ENCODE measurements at regions not wholly inside any gene's neighbourhood (a gene's known extent, or its start where the extent isn't known, plus 50 kb on each side); places are given as distances from the start of the nearest gene placed in this dataset.
"Not testable (repeated sequence)": the region's sequence is repeated elsewhere in the genome, so short reads cannot be mapped to it uniquely, and the experiment has no call there.

DNA sequence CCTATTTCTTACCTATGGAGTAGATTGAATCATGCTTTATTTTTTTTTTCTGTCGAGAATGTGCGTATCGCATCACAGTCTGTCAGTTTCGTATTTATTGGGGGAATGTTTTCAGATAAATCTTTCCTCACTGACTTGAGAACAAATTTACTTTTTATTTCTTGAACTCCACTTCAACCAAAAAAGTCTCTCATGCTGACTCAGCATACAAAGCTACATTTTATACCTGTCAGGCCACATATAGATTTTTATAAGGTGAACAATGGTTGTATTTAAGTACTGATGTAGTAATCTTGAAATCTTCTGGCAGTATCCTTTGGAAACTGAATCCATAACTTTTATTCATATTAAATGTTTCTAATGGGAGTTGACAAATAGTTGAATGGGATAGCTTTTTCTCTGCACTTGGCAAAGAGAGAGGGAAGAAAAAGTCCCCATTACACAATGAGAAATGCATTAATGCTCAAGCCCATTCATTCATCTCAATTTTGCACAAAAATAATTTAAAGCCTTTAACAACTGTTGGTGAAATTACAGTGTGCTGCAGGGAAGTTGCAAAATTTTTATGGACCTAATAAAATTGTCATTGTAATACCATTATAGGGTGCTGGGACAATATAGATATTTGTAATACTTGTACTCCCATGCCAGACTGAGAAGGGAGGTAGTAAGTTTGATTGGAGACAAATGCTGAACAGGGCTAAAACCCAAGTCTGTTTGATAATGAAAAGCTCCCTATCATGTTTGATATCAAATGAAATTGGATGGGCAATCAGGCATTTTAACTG, 367.6 kb downstream of the HLX start:
- TF ChIP-seq, protein P1, sequence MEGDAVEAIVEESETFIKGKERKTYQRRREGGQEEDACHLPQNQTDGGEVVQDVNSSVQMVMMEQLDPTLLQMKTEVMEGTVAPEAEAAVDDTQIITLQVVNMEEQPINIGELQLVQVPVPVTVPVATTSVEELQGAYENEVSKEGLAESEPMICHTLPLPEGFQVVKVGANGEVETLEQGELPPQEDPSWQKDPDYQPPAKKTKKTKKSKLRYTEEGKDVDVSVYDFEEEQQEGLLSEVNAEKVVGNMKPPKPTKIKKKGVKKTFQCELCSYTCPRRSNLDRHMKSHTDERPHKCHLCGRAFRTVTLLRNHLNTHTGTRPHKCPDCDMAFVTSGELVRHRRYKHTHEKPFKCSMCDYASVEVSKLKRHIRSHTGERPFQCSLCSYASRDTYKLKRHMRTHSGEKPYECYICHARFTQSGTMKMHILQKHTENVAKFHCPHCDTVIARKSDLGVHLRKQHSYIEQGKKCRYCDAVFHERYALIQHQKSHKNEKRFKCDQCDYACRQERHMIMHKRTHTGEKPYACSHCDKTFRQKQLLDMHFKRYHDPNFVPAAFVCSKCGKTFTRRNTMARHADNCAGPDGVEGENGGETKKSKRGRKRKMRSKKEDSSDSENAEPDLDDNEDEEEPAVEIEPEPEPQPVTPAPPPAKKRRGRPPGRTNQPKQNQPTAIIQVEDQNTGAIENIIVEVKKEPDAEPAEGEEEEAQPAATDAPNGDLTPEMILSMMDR (IDR thresholded peaks at IDR 0.05; ENCODE audit: insufficient read depth, low read depth, low read length) = no peak
- Histone ChIP-seq H3K27me3 (ENCODE audit: control insufficient read depth, insufficient read depth, low read length) (no peaks in the 10 kb centered on the region), H3K4me3 (ENCODE audit: low read depth, low read length) (no peak overlapping the region), H3K36me3 (ENCODE audit: control insufficient read depth, insufficient read depth, low read length) (no peaks in the 10 kb centered on the region)
- ChIA-PET POLR2A (no interaction called here), CTCF (interaction anchor here (1.3 to 3.8 kb wide), 3 partner anchors 14 to 189 kb away, joined by 3 to 25 read pairs (median 3); no protein-coding TSS in a partner anchor)
- no peak for DNase-seq (ENCODE audit: low read depth)

DNA sequence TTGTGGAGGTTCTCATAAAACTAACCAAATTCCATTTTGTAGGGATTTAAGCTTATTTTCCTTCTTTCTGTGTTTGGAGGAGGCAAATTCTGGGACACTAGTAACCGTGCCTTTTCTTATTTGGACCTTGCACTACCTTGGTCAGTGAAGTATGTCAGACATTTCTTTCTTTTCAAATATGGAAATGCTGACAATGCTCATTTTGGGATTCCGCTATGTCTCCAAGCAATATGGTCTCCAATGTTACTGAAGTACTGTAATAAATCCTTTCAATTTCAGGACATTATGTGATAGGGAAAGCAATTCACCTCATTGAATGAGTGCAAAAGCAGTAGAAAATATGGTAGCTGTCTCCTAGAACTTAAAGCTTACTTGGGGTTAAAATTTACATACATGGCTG, 372.3 kb downstream of the HLX start:
- DNase-seq (ENCODE audit: low read depth) = no peak
- ChIA-PET CTCF (interaction anchor here (0.6 to 1.4 kb wide), 3 partner anchors 12 to 225 kb away, joined by 3 to 5 read pairs (median 3); no protein-coding TSS in a partner anchor), POLR2A (no interaction called here)
- Histone ChIP-seq H3K4me3 (ENCODE audit: low read depth, low read length) (no peak overlapping the region), H3K36me3 (ENCODE audit: control insufficient read depth, insufficient read depth, low read length) (no peaks in the 10 kb centered on the region), H3K27me3 (ENCODE audit: control insufficient read depth, insufficient read depth, low read length) (no peaks in the 10 kb centered on the region)
- TF ChIP-seq, protein P1 (IDR thresholded peaks at IDR 0.05; ENCODE audit: insufficient read depth, low read depth, low read length) = no peak

DNA sequence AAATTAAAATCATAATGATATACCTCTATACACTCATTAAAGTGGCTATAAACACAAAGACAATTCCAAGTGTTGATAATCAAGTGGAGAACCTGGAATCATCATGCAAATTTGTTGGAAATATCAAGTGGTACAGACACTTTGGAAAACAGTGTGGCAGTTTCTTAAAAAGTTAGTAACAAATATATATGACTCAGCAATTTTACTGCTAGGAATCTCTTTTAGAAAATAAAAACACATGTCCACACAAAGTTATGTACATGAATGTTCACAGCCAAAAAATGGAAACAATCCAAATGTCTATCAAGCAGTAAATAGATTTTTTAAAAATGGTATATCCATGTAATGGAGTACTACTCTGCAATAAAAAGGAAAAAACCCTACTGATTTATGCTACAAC, 375.6 kb downstream of the HLX start:
- DNase-seq (ENCODE audit: low read depth) = no peak
- H3K36me3 ChIP-seq (ENCODE audit: control insufficient read depth, insufficient read depth, low read length) = no peaks in the 10 kb centered on the region
- ChIA-PET CTCF (no interaction called here), POLR2A (no interaction called here)
- no peaks in the 10 kb centered on the region for H3K27me3 ChIP-seq (ENCODE audit: control insufficient read depth, insufficient read depth, low read length)
- H3K4me3 ChIP-seq (ENCODE audit: low read depth, low read length) = no peak overlapping the region
- TF ChIP-seq, protein P1 (IDR thresholded peaks at IDR 0.05; ENCODE audit: insufficient read depth, low read depth, low read length) = no peak

DNA sequence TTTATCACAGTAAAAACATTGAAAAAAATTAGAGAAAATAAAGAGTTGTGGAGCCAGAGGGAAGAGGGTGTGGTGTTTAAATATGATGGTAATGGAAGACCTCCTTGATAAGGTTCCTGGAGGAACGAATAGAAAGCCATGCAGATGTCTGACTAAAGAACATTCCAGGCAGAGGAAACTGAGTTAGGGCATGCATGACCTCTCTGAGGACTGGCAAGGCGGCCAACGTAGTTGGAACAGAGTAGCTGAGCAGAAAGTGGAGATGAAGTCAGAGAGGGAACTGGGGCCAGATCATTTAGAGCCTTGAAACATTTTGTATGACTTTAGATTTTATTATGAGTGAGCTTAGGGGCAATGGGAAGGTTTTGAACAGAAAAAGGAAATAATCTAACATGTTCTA, 377.5 kb downstream of the HLX start:
- no peak overlapping the region for H3K4me3 ChIP-seq (ENCODE audit: low read depth, low read length)
- no peak for DNase-seq (ENCODE audit: low read depth)
- ChIA-PET POLR2A (no interaction called here), CTCF (no interaction called here)
- TF ChIP-seq, protein P1 (IDR thresholded peaks at IDR 0.05; ENCODE audit: insufficient read depth, low read depth, low read length) = no peak
- no peaks in the 10 kb centered on the region for H3K27me3 ChIP-seq (ENCODE audit: control insufficient read depth, insufficient read depth, low read length)
- no peaks in the 10 kb centered on the region for H3K36me3 ChIP-seq (ENCODE audit: control insufficient read depth, insufficient read depth, low read length)

DNA sequence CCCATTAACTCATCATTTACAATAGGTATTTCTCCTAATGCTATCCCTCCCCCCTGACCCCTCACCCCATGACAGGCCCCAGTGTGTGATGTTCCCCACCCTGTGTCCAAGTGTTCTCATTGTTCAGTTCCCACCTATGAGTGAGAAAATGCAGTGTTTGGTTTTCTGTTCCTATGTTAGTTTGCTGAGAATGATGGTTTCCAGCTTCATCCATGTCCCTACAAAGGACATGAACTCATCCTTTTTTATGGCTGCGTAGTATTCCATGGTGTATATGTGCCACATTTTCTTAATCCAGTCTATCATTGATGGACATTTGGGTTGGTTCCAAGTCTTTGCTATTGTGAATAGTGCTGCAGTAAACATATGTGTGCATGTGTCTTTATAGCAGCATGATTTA, 378.3 kb downstream of the HLX start:
- H3K4me3 ChIP-seq (ENCODE audit: low read depth, low read length); POLR2A ChIA-PET; H3K27me3 ChIP-seq (ENCODE audit: control insufficient read depth, insufficient read depth, low read length); CTCF ChIA-PET; DNase-seq (ENCODE audit: low read depth); H3K36me3 ChIP-seq (ENCODE audit: control insufficient read depth, insufficient read depth, low read length): not testable (repeated sequence)

DNA sequence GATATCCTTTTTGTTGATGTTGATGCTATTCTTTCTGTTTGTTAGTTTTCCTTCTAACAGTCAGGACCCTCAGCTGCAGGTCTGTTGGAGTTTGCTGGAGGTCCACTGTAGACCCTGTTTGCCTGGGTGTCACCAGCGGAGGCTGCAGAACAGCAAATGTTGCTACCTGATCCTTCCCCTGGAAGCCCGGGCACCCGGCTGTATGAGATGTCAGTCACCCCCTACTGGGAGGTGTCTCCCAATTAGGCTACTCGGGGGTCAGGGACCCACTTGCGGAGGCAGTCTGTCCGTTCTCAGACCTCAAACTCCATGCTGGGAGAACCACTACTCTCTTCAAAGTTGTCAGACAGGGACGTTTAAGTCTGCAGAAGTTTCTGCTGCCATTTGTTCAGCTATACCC, 383.4 kb downstream of the HLX start:
- CTCF ChIA-PET = interaction anchor here (0.6 to 5.5 kb wide), 8 partner anchors 14 to 390 kb away, joined by 3 to 129 read pairs (median 7); partner anchors contain the start of gene HLX
- POLR2A ChIA-PET; H3K4me3 ChIP-seq (ENCODE audit: low read depth, low read length); H3K36me3 ChIP-seq (ENCODE audit: control insufficient read depth, insufficient read depth, low read length); DNase-seq (ENCODE audit: low read depth); H3K27me3 ChIP-seq (ENCODE audit: control insufficient read depth, insufficient read depth, low read length): not testable (repeated sequence)

Measured in BJ (cell line).